SK-N-SH (cell line): ENCODE measurements at regions not wholly inside any gene's neighbourhood (a gene's known extent, or its start where the extent isn't known, plus 50 kb on each side); places are given as distances from the start of the nearest gene placed in this dataset.

Experiments used
- CTCF ChIA-PET: fragments of 300-600, 350-600 bp; formaldehyde crosslinking; extraction: SDS; loops from one replicate; lab custom pipeline; 2021; lab: Yijun Ruan, JAX
- POLR2A ChIA-PET: fragments of 350-600 bp; sonication (Branson Sonifier 250); formaldehyde crosslinking; extraction: SDS; loops from one replicate; lab custom pipeline; 2020; ENCODE audit warnings: antibody characterized with exemption, inconsistent platforms; lab: Yijun Ruan, JAX
- DNase-seq: peaks from one replicate; pipeline ENCODE4 v3.0.0; 2012
- H2AFZ ChIP-seq: fragments of 200-600 bp; sonication (generic); 2 replicates; pipeline ENCODE4 v1.8.1; 2016; ENCODE audit warnings: antibody characterized with exemption, mild to moderate bottlenecking, low read depth
- H3F3A ChIP-seq: fragments of 200-600 bp; sonication (generic); replicated peaks from 2 replicates; pipeline ENCODE3; 2016; ENCODE audit warnings: antibody characterized with exemption, mild to moderate bottlenecking; ENCODE audit not compliant: insufficient read depth
- H3K27ac ChIP-seq, 2 experiments: fragments of 200-500 bp in 1 of 2; fragments of 200-600 bp in 1 of 2; sonication (Bioruptor generic) in 1 of 2; sonication (generic), shearing (Covaris generic) in 1 of 2; 2 replicates each; pipeline versions ENCODE4 v1.5.1 to v1.6.1; 2014 to 2016; ENCODE audit warnings: low read depth in 2 of 2, inconsistent platforms in 1 of 2, low read length in 1 of 2, mild to moderate bottlenecking in 1 of 2, mixed read lengths in 1 of 2
- H3K27me3 ChIP-seq: fragments of 200-600 bp; sonication (generic), shearing (Covaris generic); 2 replicates; pipeline ENCODE4 v1.6.1; 2016; ENCODE audit warnings: mixed run types; ENCODE audit not compliant: insufficient read depth
- H3K36me3 ChIP-seq, 2 experiments: fragments of 200-500 bp in 1 of 2; fragments of 200-600 bp in 1 of 2; sonication (Bioruptor generic) in 1 of 2; sonication (generic) in 1 of 2; replicated peaks in 1 of 2; 2 replicates each; pipeline versions ENCODE3 to v1.5.1; 2014 to 2016; ENCODE audit warnings: low read length in 1 of 2, mild to moderate bottlenecking in 1 of 2; ENCODE audit not compliant: insufficient read depth in 2 of 2, control insufficient read depth in 1 of 2
- H3K4me1 ChIP-seq, 2 experiments: fragments of 200-500 bp in 1 of 2; fragments of 200-600 bp in 1 of 2; sonication (Bioruptor generic) in 1 of 2; sonication (generic), shearing (Covaris generic) in 1 of 2; 2 replicates each; pipeline versions ENCODE4 v1.5.1 to v1.6.1; 2014 to 2016; ENCODE audit warnings: low read depth in 1 of 2, low read length in 1 of 2, mixed run types in 1 of 2; ENCODE audit not compliant: insufficient read depth in 2 of 2, control insufficient read depth in 1 of 2
- H3K4me2 ChIP-seq: fragments of 200-600 bp; sonication (generic), shearing (Covaris generic); 2 replicates; pipeline ENCODE4 v1.6.1; 2017; ENCODE audit warnings: mixed run types
- H3K4me3 ChIP-seq, 2 experiments: fragments of 200-500 bp in 1 of 2; fragments of 200-600 bp in 1 of 2; sonication (Bioruptor generic) in 1 of 2; sonication (generic), shearing (Covaris generic) in 1 of 2; 2 replicates each; pipeline versions ENCODE4 v1.5.1 to v1.8.1; 2014 to 2016; ENCODE audit warnings: low read depth in 2 of 2, inconsistent platforms in 1 of 2, low read length in 1 of 2, mild to moderate bottlenecking in 1 of 2, mixed read lengths in 1 of 2, moderate library complexity in 1 of 2
- H3K79me2 ChIP-seq: fragments of 200-600 bp; sonication (generic); 2 replicates; pipeline ENCODE4 v1.8.1; 2017; ENCODE audit warnings: mild to moderate bottlenecking; ENCODE audit not compliant: insufficient read depth
- H3K9ac ChIP-seq: fragments of 200-600 bp; sonication (generic); 2 replicates; pipeline ENCODE4 v1.6.1; 2017; ENCODE audit warnings: mixed run types
- H3K9me2 ChIP-seq: fragments of 200-600 bp; sonication (generic); 2 replicates; pipeline ENCODE4 v1.6.1; 2017; ENCODE audit warnings: mixed run types
- H3K9me3 ChIP-seq: fragments of 200-600 bp; sonication (generic); 2 replicates; pipeline ENCODE4 v1.6.1; 2017; ENCODE audit warnings: mixed run types, mild to moderate bottlenecking, moderate library complexity
- H4K20me1 ChIP-seq: fragments of 200-600 bp; sonication (generic); 2 replicates; pipeline ENCODE4 v1.6.1; 2017; ENCODE audit warnings: mild to moderate bottlenecking, mixed run types; ENCODE audit not compliant: insufficient read depth
- CHD2 ChIP-seq: fragments of 150-350 bp; IDR thresholded peaks from 2 replicates; pipeline ENCODE4 v1.6.1; 2018; ENCODE audit warnings: low read length; ENCODE audit not compliant: partially characterized antibody
- CTCF ChIP-seq: fragments of 200-600 bp; sonication (generic); IDR thresholded peaks from 2 replicates; pipeline ENCODE4 v1.6.1; 2017; ENCODE audit warnings: antibody characterized with exemption, mild to moderate bottlenecking, moderate library complexity
- EP300 ChIP-seq, 2 experiments: IDR thresholded peaks; 2 replicates each; pipeline versions ENCODE4 v1.4.0 to v1.6.1; 2012; ENCODE audit warnings: borderline replicate concordance in 1 of 2, low read depth in 1 of 2, low read length in 1 of 2
- EZH2phosphoT487 ChIP-seq: fragments of 200-600 bp; sonication (generic); IDR thresholded peaks from 2 replicates; pipeline ENCODE4 v1.6.1; 2017; ENCODE audit warnings: low read depth, mixed run types, mild to moderate bottlenecking, antibody characterized with exemption, moderate library complexity, borderline replicate concordance
- FOXJ3 ChIP-seq: sonication (generic); formaldehyde crosslinking; IDR thresholded peaks from 2 replicates; pipeline ENCODE4 v1.5.1; 2020; ENCODE audit warnings: mild to moderate bottlenecking, missing genetic modification reagents
- FOXM1 ChIP-seq: IDR thresholded peaks from 2 replicates; pipeline ENCODE4 v1.4.0; 2012; ENCODE audit warnings: low read depth, mild to moderate bottlenecking
- GABPA ChIP-seq: IDR thresholded peaks from 2 replicates; pipeline ENCODE4 v1.4.0; 2012; ENCODE audit warnings: low read depth, mild to moderate bottlenecking
- IRF3 ChIP-seq: fragments of 150-350 bp; IDR thresholded peaks from 2 replicates; pipeline ENCODE4 v1.6.1; 2016; ENCODE audit warnings: mild to moderate bottlenecking, low read depth, low read length
- MXI1 ChIP-seq: IDR thresholded peaks from 2 replicates; pipeline ENCODE4 v1.6.1; 2012; ENCODE audit warnings: mild to moderate bottlenecking, low read depth, low read length, improper control_type of control experiment
- NRF1 ChIP-seq: IDR thresholded peaks from 2 replicates; pipeline ENCODE4 v1.6.1; 2012; ENCODE audit warnings: low read depth, mild to moderate bottlenecking, low read length
- PBX3 ChIP-seq: IDR thresholded peaks from 2 replicates; pipeline ENCODE4; 2012
- RCOR1 ChIP-seq: fragments of 150-350 bp; IDR thresholded peaks from 2 replicates; pipeline ENCODE4 v1.6.1; 2017; ENCODE audit warnings: antibody characterized with exemption, low read length
- REST ChIP-seq: IDR thresholded peaks from 2 replicates; pipeline ENCODE4 v1.6.1; 2012; ENCODE audit warnings: mild to moderate bottlenecking, low read depth, low read length, moderate library complexity
- RFX5 ChIP-seq: IDR thresholded peaks from 2 replicates; pipeline ENCODE4 v1.6.1; 2012; ENCODE audit warnings: mild to moderate bottlenecking, improper control_type of control experiment, low read length
- SIN3A ChIP-seq: IDR thresholded peaks from 2 replicates; pipeline ENCODE4 v1.6.1; 2012; ENCODE audit warnings: low read depth, mild to moderate bottlenecking, low read length, moderate library complexity, borderline replicate concordance
- TAF1 ChIP-seq: IDR thresholded peaks from 2 replicates; pipeline ENCODE4 v1.6.1; 2012; ENCODE audit warnings: low read depth, mild to moderate bottlenecking, low read length, moderate library complexity, borderline replicate concordance
- TEAD4 ChIP-seq: IDR thresholded peaks from 2 replicates; pipeline ENCODE4 v1.4.0; 2012; ENCODE audit warnings: mild to moderate bottlenecking, borderline replicate concordance; ENCODE audit not compliant: insufficient read depth
- USF1 ChIP-seq: IDR thresholded peaks from 2 replicates; pipeline ENCODE4 v1.4.0; 2012; ENCODE audit warnings: low read depth, borderline replicate concordance
- YY1 ChIP-seq: IDR thresholded peaks from 2 replicates; pipeline ENCODE4 v1.4.0; 2012; ENCODE audit warnings: low read depth, mild to moderate bottlenecking
- WGBS: methylation state at CpG from one replicate; pipeline ENCODE4 v1.1.6; 2017; ENCODE audit warnings: low lambda C conversion rate; 5-methylcytosine and 5-hydroxymethylcytosine counted together

- no peak overlapping the region for H3K4me2 ChIP-seq
- no peaks in the 10 kb centered on the region for H3F3A ChIP-seq
- H3K9me2 ChIP-seq, result no peaks in the 10 kb centered on the region
- H3K9ac ChIP-seq, result no peak overlapping the region
- ChIA-PET CTCF (no interaction called here), POLR2A (no interaction called here)
- no peak overlapping the region for H2AFZ ChIP-seq
- no peaks in the 10 kb centered on the region for H3K27me3 ChIP-seq
- no peaks in the 10 kb centered on the region for H3K9me3 ChIP-seq
- no peak overlapping the region for H3K27ac ChIP-seq
- H4K20me1 ChIP-seq, result no peaks in the 10 kb centered on the region
- no peaks in the 10 kb centered on the region for H3K4me1 ChIP-seq
- WGBS, result 68% methylated on average over 2 of the region's 2 CpGs
- no peak for DNase-seq
- H3K36me3 ChIP-seq, result no peaks in the 10 kb centered on the region
- H3K79me2 ChIP-seq, result no peaks in the 10 kb centered on the region
- TF ChIP-seq NRF1 (no peak), GABPA (no peak), MXI1 (no peak), FOXJ3 (no peak), RCOR1 (no peak), USF1 (no peak), IRF3 (no peak), RFX5 (no peak), TEAD4 (no peak), SIN3A (no peak), CHD2 (no peak)
- no peak overlapping the region for H3K4me3 ChIP-seq
Observed at GRCh38 chr2:145290986-145291385, 771.1 kb upstream of the ZEB2 start.

- no peak overlapping the region for H3K27ac ChIP-seq
- H3K4me1 ChIP-seq, result no peaks in the 10 kb centered on the region
- H3K36me3 ChIP-seq, result no peaks in the 10 kb centered on the region
- H2AFZ ChIP-seq, result no peak overlapping the region
- no peaks in the 10 kb centered on the region for H3F3A ChIP-seq
- no peaks in the 10 kb centered on the region for H3K9me2 ChIP-seq
- no peaks in the 10 kb centered on the region for H4K20me1 ChIP-seq
- WGBS, result 77% methylated on average over 4 of the region's 4 CpGs
- H3K27me3 ChIP-seq, result no peaks in the 10 kb centered on the region
- ChIA-PET CTCF (no interaction called here), POLR2A (no interaction called here)
- H3K9me3 ChIP-seq, result no peaks in the 10 kb centered on the region
- no peaks in the 10 kb centered on the region for H3K79me2 ChIP-seq
- DNase-seq, result no peak
- no peak overlapping the region for H3K4me2 ChIP-seq
- H3K4me3 ChIP-seq, result no peak overlapping the region
- H3K9ac ChIP-seq, result no peak overlapping the region
- no peak for TF ChIP-seq YY1
- TF ChIP-seq EP300 (IDR thresholded peaks at IDR 0.05; ENCODE audit: borderline replicate concordance in 1 of 2, low read depth in 1 of 2, low read length in 1 of 2), result no peak
- no peak for TF ChIP-seq TAF1
- no peak for TF ChIP-seq REST
- TF ChIP-seq EZH2phosphoT487, result no peak
- no peak for TF ChIP-seq RCOR1
- TF ChIP-seq CTCF, result no peak
- no peak for TF ChIP-seq PBX3
- TF ChIP-seq FOXM1, result no peak
- no peak for TF ChIP-seq GABPA
Observed at GRCh38 chr2:145289946-145290345, 770.0 kb upstream of the ZEB2 start.
